Activated CD4-positive, alpha-beta memory T cell treated with anti-CD3 and anti-CD28 coated beads for 36 hours (primary cell): ENCODE measurements at regions not wholly inside any gene's neighbourhood (a gene's known extent, or its start where the extent isn't known, plus 50 kb on each side); places are given as distances from the start of the nearest gene placed in this dataset.

Experiments used
- CTCF ChIA-PET: fragments of 350-600 bp; sonication (Branson Sonifier 250); formaldehyde crosslinking; loops from one replicate; lab custom pipeline; 2021; ENCODE audit warnings: antibody characterized with exemption, inconsistent platforms; lab: Charles Lee
- POLR2A ChIA-PET: fragments of 350-600 bp; sonication (Branson Sonifier 250); formaldehyde crosslinking; loops from one replicate; lab custom pipeline; 2021; ENCODE audit warnings: antibody characterized with exemption; lab: Charles Lee
- DNase-seq: peaks from one replicate; pipeline ENCODE4 v3.0.0-alpha.2; 2020
- H3K27ac Mint-ChIP-seq: one replicate; pipeline ENCODE4 v1.8.0; 2021; ENCODE audit warnings: mixed read lengths
- H3K27me3 Mint-ChIP-seq: one replicate; pipeline ENCODE4 v1.8.0; 2021; ENCODE audit warnings: mixed read lengths
- H3K36me3 Mint-ChIP-seq: one replicate; pipeline ENCODE4 v1.8.0; 2021; ENCODE audit warnings: mixed read lengths
- H3K4me1 Mint-ChIP-seq: one replicate; pipeline ENCODE4 v1.8.0; 2021; ENCODE audit warnings: low read depth, mixed read lengths
- H3K4me3 Mint-ChIP-seq: one replicate; pipeline ENCODE4 v1.8.0; 2021; ENCODE audit warnings: mild to moderate bottlenecking, mixed read lengths
- H3K9me3 Mint-ChIP-seq: one replicate; pipeline ENCODE4 v1.8.0; 2021; ENCODE audit warnings: mixed read lengths
- intact Hi-C: fragments of 100-400 bp; cut with micrococcal nuclease; formaldehyde crosslinking; loops from one replicate; pipeline ENCODE4 v1.15.1; 2023

GRCh38 chr12:74483057-74483456, 54.6 kb upstream of the ATXN7L3B start:
- Mint-ChIP-seq H3K27ac (no peak overlapping the region), H3K27me3 (peaks cover 3% of the 10 kb centered on the region), H3K9me3 (no peaks in the 10 kb centered on the region), H3K4me1 (no peaks in the 10 kb centered on the region), H3K36me3 (no peaks in the 10 kb centered on the region), H3K4me3 (no peak overlapping the region)
- ChIA-PET CTCF (no interaction called here), POLR2A (no interaction called here)
- intact Hi-C loops = no loop called here
- DNase-seq = no peak
